VCaP (cell line): ENCODE measurements at regions not wholly inside any gene's neighbourhood (a gene's known extent, or its start where the extent isn't known, plus 50 kb on each side); places are given as distances from the start of the nearest gene placed in this dataset.
"Not testable (repeated sequence)": the region's sequence is repeated elsewhere in the genome, so short reads cannot be mapped to it uniquely, and the experiment has no call there.

Experiments
- H3K27ac ChIP-seq: fragments of 450-650 bp; 2 replicates; pipeline ENCODE4 v1.5.1; 2017
- TF ChIP-seq, protein P1 (sequence below): fragments of 450-650 bp; conservative IDR thresholded peaks from 2 replicates; pipeline ENCODE4 v1.5.1; 2017; ENCODE audit warnings: mild to moderate bottlenecking, moderate library complexity

DNA sequence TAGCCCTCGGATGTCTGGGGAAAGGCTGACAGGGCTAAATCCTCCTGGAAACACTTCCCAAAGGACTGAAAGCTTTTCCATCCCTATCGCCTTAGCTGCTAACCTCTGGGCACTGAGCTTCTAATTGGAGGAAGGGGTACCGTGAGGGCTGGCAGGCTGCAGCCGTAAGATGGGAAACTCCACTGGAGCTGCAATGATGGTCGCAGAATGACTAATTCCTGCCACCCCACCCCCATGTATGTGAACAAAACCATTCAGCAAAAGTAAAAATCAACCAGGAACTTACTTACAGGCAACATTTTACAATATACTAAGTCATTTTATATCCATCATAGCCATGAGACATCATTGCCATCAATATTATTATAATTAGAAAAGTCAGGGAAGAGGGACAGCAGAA, 133.3 kb downstream of the ABCC12 start:
- no peak overlapping the region for H3K27ac ChIP-seq
- TF ChIP-seq, protein P1, sequence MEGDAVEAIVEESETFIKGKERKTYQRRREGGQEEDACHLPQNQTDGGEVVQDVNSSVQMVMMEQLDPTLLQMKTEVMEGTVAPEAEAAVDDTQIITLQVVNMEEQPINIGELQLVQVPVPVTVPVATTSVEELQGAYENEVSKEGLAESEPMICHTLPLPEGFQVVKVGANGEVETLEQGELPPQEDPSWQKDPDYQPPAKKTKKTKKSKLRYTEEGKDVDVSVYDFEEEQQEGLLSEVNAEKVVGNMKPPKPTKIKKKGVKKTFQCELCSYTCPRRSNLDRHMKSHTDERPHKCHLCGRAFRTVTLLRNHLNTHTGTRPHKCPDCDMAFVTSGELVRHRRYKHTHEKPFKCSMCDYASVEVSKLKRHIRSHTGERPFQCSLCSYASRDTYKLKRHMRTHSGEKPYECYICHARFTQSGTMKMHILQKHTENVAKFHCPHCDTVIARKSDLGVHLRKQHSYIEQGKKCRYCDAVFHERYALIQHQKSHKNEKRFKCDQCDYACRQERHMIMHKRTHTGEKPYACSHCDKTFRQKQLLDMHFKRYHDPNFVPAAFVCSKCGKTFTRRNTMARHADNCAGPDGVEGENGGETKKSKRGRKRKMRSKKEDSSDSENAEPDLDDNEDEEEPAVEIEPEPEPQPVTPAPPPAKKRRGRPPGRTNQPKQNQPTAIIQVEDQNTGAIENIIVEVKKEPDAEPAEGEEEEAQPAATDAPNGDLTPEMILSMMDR, result no peak

DNA sequence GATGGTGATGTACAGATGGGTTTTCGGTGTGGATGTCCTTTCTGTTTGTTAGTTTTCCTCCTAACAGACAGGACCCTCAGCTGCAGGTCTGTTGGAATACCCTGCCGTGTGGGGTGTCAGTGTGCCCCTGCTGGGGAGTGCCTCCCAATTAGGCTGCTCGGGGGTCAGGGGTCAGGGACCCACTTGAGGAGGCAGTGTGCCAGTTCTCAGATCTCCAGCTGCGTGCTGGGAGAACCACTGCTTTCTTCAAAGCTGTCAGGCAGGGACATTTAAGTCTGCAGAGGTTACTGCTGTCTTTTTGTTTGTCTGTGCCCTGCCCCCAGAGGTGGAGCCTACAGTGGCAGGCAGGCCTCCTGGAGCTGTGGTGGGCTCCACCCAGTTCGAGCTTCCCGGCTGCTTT, 135.2 kb downstream of the ABCC12 start:
- H3K27ac ChIP-seq, result not testable (repeated sequence)

DNA sequence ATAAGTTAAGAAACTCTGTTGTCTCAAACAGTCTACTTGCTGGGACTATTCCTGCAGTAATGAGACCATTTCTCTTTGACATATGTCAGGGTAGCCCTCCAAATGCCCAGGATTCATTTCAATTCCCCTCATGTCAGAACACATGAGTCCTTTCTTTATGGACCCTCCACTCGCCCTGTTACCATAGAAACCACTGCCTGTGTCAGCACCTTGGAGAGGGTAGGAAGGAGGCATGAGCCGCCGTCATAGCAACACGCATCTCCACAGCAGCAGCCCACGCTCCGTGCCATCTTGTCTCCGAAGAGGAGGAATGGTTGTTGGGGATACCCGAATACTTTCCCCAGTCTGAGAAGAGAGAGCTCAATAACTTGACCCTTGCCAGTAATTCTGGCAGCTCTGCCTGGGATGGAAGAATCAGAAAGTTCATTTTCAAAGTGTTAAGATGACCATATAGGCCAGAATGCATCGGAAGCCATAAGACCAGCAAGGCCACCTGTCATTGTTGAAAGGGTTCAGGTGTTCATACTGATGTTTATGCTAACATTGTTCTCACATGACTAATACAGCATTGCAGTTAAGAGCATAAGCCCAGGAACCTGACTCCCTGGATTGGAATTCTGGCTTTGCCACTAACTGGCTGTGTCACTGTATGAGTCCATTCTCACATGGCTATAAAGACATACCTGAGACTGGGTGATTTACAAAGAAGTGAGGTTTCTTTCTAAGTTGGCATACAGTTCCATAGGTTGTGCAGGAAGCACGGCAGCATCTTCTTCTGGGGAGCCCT, 141.3 kb downstream of the ABCC12 start:
- TF ChIP-seq, protein P1, result no peak
- no peak overlapping the region for H3K27ac ChIP-seq

DNA sequence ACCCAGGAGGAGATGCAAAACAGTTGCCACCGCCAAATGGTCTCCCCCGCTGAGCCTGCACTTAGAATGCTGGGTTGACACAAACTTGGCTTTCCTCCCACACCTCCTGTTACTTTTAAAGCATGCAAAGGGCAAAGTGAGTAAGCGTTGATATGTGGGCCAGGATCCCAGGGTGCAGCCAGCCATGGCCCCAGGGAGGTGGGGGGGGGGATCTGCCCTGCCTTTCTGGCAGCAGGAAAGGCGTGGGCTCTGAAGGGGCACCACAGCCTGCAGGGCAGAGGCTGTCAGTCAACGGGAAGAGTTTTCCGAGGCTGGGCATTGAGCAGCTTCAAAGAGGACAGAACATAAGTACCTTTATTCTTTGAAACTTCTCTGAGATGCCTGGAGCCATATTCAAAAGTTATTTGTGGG, 142.3 kb downstream of the ABCC12 start:
- TF ChIP-seq, protein P1, result no peak
- H3K27ac ChIP-seq, result no peak overlapping the region

DNA sequence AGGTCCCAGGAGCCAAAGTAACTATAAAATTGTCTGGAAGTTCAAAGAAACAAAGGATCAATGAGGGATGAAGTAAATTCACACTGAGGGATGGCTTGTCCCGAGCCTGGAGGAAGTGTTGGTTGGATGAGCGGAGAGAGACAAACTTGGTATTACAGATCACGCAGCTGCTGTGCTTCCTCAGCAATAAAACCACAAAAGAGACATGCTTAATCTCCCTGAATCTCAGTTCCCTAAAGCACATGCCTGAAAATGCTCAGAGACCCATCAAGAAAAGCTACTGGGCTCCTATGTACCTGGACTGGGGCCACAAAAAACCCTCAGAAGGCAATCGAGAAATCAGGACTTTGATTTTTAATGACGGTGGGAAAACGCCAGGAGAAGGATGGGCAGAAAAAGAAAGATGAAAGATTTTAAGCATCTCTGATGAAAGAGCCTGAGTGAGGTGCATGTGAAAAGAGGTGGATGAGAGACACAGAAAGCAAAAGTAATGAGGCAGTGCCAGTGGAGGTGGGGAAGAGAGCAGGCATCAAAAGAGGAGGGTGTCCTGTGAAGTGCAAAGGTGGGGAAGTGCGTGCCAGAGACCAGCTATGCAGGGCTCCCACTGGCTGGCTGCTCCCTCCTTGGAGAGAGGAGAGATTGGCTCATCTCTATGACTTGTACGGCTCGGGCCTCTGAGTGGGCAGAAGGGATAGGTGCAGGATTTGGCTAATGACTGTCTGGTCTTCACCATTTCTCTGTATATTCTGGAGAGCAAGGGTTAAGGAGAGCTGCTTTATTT, 143.7 kb downstream of the ABCC12 start:
- peak overlapping the region; percentile 68 for H3K27ac ChIP-seq
- TF ChIP-seq, protein P1, result no peak

DNA sequence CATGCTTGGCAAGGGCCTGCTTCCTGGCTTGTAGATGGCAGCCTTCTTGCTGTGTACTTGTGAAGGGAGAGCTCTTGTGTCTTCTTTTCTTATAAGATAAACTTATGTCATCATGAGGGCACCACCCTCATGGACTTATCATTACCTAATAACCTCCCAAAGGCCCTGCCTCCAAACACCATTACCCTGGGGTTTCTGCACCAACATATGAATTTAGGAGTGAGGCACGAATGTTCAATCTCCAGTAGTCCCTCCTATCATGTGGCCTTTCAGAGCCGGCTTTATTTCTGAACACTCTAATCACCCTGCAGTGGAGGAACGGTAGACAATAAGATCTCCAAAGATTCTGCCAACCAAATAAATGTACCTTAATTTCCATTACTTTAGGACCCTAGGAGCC, 144.3 kb downstream of the ABCC12 start:
- H3K27ac ChIP-seq, result peak overlapping the region; percentile 68
- TF ChIP-seq, protein P1, result no peak

DNA sequence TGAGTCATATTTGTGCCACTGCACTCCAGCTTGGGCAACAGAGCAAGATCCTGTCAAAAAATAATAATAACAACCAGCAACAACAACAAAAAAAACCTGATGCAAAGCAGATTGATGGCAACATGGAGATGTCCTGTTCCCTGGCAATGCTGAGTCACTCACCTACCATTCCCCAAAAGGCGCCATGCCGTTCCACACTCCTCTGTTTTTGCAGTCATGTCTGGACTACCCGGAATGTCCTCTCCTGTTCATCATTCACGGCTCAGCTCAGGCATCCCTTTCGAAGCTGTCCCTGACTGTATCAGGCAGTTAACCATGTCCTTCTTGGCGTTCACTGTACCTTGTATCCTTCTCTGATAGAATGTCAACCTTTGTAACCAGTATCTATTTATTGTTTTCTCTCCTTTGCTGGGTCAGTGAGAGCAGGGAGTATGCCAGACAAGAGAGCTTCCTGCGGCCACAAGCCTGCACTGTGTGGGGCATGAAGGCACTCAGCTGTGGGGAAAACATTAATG, 147.7 kb downstream of the ABCC12 start:
- no peak overlapping the region for H3K27ac ChIP-seq
- TF ChIP-seq, protein P1, result no peak
